SU-DHL-6 (cell line): ENCODE measurements at regions not wholly inside any gene's neighbourhood (a gene's known extent, or its start where the extent isn't known, plus 50 kb on each side); places are given as distances from the start of the nearest gene placed in this dataset.
A peak's percentile ranks its signal among the peaks of the same experiment; 100 is the strongest.

Experiments
- H2AFZ ChIP-seq: fragments of 200-600 bp; sonication (generic); 2 replicates; pipeline ENCODE4 v1.6.1; 2014; ENCODE audit warnings: low read depth, mild to moderate bottlenecking, moderate library complexity, mixed read lengths, antibody characterized with exemption, low read length; ENCODE audit not compliant: severe bottlenecking
- H3F3A ChIP-seq: fragments of 200-600 bp; shearing (Covaris generic); 2 replicates; pipeline ENCODE4 v1.6.0; 2016; ENCODE audit warnings: antibody characterized with exemption, mild to moderate bottlenecking; ENCODE audit not compliant: insufficient read depth
- H3K27ac ChIP-seq: fragments of 200-600 bp; sonication (generic); 2 replicates; pipeline ENCODE4 v1.5.1; 2016; ENCODE audit warnings: low read depth, mild to moderate bottlenecking, low read length, moderate library complexity, mixed read lengths
- H3K27me3 ChIP-seq: fragments of 200-600 bp; sonication (generic), shearing (Covaris generic); 2 replicates; pipeline ENCODE4 v1.6.0; 2014; ENCODE audit warnings: mild to moderate bottlenecking, low read length
- H3K36me3 ChIP-seq: fragments of 200-600 bp; sonication (generic); 2 replicates; pipeline ENCODE4 v1.6.1; 2014; ENCODE audit warnings: mild to moderate bottlenecking, low read length, mixed read lengths
- H3K4me2 ChIP-seq: fragments of 300-600, 200-600 bp; shearing (Covaris generic), sonication (generic); 2 replicates; pipeline ENCODE4 v1.6.0; 2014; ENCODE audit warnings: low read length, low read depth, mild to moderate bottlenecking; ENCODE audit not compliant: poor library complexity, severe bottlenecking
- H3K4me3 ChIP-seq: fragments of 200-600 bp; sonication (generic); 2 replicates; pipeline ENCODE4 v1.5.1; 2014; ENCODE audit warnings: antibody characterized with exemption, low read length, mild to moderate bottlenecking, mixed read lengths; ENCODE audit not compliant: insufficient read depth, poor library complexity, severe bottlenecking
- H3K79me2 ChIP-seq: fragments of 200-600 bp; sonication (generic); 2 replicates; pipeline ENCODE4 v1.6.1; 2014; ENCODE audit warnings: mild to moderate bottlenecking, low read length, moderate library complexity; ENCODE audit not compliant: insufficient read depth
- H3K9ac ChIP-seq: fragments of 200-600 bp; sonication (generic); 2 replicates; pipeline ENCODE4 v1.7.0; 2014; ENCODE audit warnings: mild to moderate bottlenecking, low read length
- H3K9me2 ChIP-seq: fragments of 200-600 bp; sonication (generic); replicated peaks from 2 replicates; pipeline ENCODE4 v1.6.1; 2014; ENCODE audit warnings: low read length; ENCODE audit not compliant: insufficient read depth
- H3K9me3 ChIP-seq: fragments of 200-600 bp; sonication (generic); 2 replicates; pipeline ENCODE4 v1.6.1; 2014; ENCODE audit warnings: low read length, mixed read lengths; ENCODE audit not compliant: insufficient read depth
- H4K20me1 ChIP-seq: fragments of 200-600 bp; sonication (generic); 2 replicates; pipeline ENCODE4 v1.6.1; 2014; ENCODE audit warnings: low read depth, mild to moderate bottlenecking, antibody characterized with exemption, low read length, moderate library complexity, mixed read lengths
- EZH2phosphoT487 ChIP-seq: fragments of 200-600 bp; sonication (generic), shearing (Covaris generic); conservative IDR thresholded peaks from 2 replicates; pipeline ENCODE4 v1.6.1; 2018; ENCODE audit warnings: mild to moderate bottlenecking, antibody characterized with exemption, low read length, moderate library complexity, mixed read lengths
- TF ChIP-seq, protein P1 (sequence below): fragments of 200-600 bp; sonication (generic); IDR thresholded peaks from one replicate; pipeline ENCODE4 v1.5.1; 2017; ENCODE audit warnings: antibody characterized with exemption, mild to moderate bottlenecking, low read length, moderate library complexity; ENCODE audit not compliant: insufficient read depth, poor library complexity, severe bottlenecking

GRCh38 chr17:37844977-37845293 lies 79.3 kb upstream of the TBC1D3K start:
- H3K9ac ChIP-seq: peak overlapping the region; percentile 47; the same call in 1 of the 2 replicates
- TF ChIP-seq EZH2phosphoT487: no peak
- TF ChIP-seq, protein P1, sequence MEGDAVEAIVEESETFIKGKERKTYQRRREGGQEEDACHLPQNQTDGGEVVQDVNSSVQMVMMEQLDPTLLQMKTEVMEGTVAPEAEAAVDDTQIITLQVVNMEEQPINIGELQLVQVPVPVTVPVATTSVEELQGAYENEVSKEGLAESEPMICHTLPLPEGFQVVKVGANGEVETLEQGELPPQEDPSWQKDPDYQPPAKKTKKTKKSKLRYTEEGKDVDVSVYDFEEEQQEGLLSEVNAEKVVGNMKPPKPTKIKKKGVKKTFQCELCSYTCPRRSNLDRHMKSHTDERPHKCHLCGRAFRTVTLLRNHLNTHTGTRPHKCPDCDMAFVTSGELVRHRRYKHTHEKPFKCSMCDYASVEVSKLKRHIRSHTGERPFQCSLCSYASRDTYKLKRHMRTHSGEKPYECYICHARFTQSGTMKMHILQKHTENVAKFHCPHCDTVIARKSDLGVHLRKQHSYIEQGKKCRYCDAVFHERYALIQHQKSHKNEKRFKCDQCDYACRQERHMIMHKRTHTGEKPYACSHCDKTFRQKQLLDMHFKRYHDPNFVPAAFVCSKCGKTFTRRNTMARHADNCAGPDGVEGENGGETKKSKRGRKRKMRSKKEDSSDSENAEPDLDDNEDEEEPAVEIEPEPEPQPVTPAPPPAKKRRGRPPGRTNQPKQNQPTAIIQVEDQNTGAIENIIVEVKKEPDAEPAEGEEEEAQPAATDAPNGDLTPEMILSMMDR: no peak
- H3K27me3 ChIP-seq: no peaks in the 10 kb centered on the region
- no peak overlapping the region for H2AFZ ChIP-seq
- H3K4me2 ChIP-seq: peak overlapping the region; percentile 50
- H3K79me2 ChIP-seq: no peaks in the 10 kb centered on the region
- no peaks in the 10 kb centered on the region for H4K20me1 ChIP-seq
- no peak overlapping the region for H3K4me3 ChIP-seq
- H3K9me2 ChIP-seq: no peaks in the 10 kb centered on the region
- peak overlapping the region; percentile 85 for H3K27ac ChIP-seq
- H3F3A ChIP-seq: peaks cover 21% of the 10 kb centered on the region; the same call in 1 of the 2 replicates
- H3K9me3 ChIP-seq: no peaks in the 10 kb centered on the region
- no peaks in the 10 kb centered on the region for H3K36me3 ChIP-seq

DNA sequence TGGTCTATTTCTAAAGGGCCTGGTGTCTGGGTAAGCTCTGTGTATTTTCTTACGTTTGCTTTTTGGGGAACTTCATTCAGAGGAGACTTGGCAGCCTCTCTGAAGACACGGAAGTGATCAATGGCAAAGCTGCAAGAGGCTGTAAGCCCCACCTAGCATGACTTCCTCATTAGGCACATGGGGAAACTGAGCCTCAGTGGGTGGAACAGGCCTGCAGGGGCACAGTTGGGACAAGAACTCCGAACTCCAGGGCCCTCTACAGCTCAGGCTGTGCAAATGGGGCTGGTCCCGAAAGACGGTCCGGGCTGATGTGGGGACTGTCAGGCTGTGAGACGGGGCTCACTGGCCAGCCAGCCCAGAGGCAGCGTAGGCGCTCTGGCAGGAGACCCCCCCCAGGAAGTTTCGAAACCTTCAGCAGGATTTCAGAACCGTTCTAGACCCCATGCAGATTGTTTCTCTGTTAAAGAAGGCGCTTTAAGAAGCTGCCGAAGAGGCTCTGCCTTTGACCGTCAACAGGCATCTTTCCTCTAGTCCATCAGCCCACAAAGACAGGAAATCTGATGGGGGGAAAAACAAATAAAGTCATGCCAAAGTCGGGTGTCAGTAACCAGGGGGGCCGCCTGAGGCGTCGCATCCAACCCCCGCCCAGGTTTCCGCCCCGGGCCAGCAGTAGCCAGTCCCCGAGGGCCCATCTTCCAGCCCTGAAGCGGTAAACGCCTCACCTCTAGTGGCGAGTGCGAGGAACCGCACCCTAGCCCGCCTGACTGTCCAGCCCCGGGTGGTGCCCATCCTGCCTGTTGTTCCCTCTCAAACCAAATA lies 79.8 kb upstream of the TBC1D3K start:
- no peaks in the 10 kb centered on the region for H3K9me3 ChIP-seq
- no peaks in the 10 kb centered on the region for H3K36me3 ChIP-seq
- no peak overlapping the region for H3K4me3 ChIP-seq
- peak overlapping the region; percentile 47 for H3K9ac ChIP-seq
- TF ChIP-seq, protein P1: peak; percentile 42
- TF ChIP-seq EZH2phosphoT487: no peak
- H3K9me2 ChIP-seq: no peaks in the 10 kb centered on the region
- H4K20me1 ChIP-seq: no peaks in the 10 kb centered on the region
- no peaks in the 10 kb centered on the region for H3K27me3 ChIP-seq
- peaks cover 21% of the 10 kb centered on the region; the same call in 1 of the 2 replicates for H3F3A ChIP-seq
- H3K27ac ChIP-seq: peak overlapping the region; percentile 85
- H3K4me2 ChIP-seq: peak overlapping the region; percentile 50
- H2AFZ ChIP-seq: no peak overlapping the region
- no peaks in the 10 kb centered on the region for H3K79me2 ChIP-seq

GRCh38 chr17:37842401-37842800 lies 81.8 kb upstream of the TBC1D3K start:
- Histone ChIP-seq H4K20me1 (no peaks in the 10 kb centered on the region), H3K4me2 (no peak overlapping the region), H3K27me3 (no peaks in the 10 kb centered on the region), H3K27ac (no peak overlapping the region), H3K36me3 (no peaks in the 10 kb centered on the region), H3K9ac (no peak overlapping the region), H3K9me3 (no peaks in the 10 kb centered on the region), H3K9me2 (no peaks in the 10 kb centered on the region), H3K4me3 (no peak overlapping the region), H3K79me2 (no peaks in the 10 kb centered on the region), H2AFZ (no peak overlapping the region), H3F3A (peaks cover 17% of the 10 kb centered on the region; the same call in 1 of the 2 replicates)
- TF ChIP-seq, protein P1: no peak
- TF ChIP-seq EZH2phosphoT487: no peak
